ENCODE measurements at regions not wholly inside any gene's neighbourhood (a gene's known extent, or its start where the extent isn't known, plus 50 kb on each side); places are given as distances from the start of the nearest gene placed in this dataset.

DNA sequence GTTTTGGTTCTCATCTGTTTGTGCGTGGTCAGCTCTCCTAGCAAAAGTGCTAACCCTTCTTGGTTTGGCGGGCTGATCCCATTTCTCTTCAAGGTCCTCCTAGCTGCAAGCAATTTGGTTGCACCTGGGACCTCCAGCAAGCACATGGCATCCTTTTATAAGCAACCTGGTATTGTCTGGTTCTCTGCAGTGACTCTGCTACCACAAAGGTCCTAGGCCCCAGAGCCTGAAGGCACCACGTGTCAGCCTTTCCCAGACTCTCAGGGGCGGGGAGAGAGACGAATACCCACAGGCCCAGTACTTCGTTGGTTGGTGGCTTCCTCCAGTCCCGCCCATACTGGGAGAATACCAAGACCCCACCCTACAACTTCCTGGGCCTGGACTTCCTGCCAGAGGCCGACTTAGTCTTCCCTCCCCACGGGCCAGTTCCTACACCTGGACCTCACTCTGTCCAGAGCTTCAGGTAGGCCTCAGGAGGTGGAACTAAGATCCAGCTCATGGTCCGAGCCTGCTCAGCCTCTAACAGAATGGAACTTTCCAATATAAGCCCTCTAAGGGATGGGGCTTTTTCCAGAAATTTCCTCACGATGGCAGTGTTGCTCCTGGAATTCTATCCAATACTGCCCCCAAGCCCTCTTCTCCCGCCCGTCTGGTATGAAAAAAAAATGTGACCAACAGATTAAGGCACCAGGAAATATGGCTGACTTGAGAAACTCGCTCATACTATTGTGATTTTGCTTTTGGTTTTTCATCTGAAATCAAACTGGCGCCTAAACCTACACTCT is 192.5 kb upstream of the STK26 start (continued):
- TF ChIP-seq, protein P1, sequence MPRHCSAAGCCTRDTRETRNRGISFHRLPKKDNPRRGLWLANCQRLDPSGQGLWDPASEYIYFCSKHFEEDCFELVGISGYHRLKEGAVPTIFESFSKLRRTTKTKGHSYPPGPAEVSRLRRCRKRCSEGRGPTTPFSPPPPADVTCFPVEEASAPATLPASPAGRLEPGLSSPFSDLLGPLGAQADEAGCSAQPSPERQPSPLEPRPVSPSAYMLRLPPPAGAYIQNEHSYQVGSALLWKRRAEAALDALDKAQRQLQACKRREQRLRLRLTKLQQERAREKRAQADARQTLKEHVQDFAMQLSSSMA (CRISPR knock-in tag; IDR thresholded peaks at IDR 0.05): 0 out of 2 replicates have a peak, but pooled peaks have one; percentile 18
- TF ChIP-seq ZEB1 (IDR thresholded peaks at IDR 0.05; ENCODE audit: insufficient replicate concordance, low read depth): peak; percentile 89
- TF ChIP-seq ZMAT3 (CRISPR knock-in tag; conservative IDR thresholded peaks at IDR 0.05): peak; percentile 39; the same call in 1 of the 2 replicates
- TF ChIP-seq NFE2L1 (CRISPR knock-in tag; IDR thresholded peaks at IDR 0.05; ENCODE audit: borderline replicate concordance): no peak
- TF ChIP-seq YEATS2 (CRISPR knock-in tag; IDR thresholded peaks at IDR 0.05; ENCODE audit: borderline replicate concordance): 0 out of 2 replicates have a peak, but pooled peaks have one; percentile 22
- TF ChIP-seq TMF1 (CRISPR knock-in tag; IDR thresholded peaks at IDR 0.05; ENCODE audit: low read depth): no peak
- no peak for TF ChIP-seq SMARCE1 (IDR thresholded peaks at IDR 0.05; ENCODE audit: borderline replicate concordance)
- no peak for TF ChIP-seq CENPX (CRISPR knock-in tag; IDR thresholded peaks at IDR 0.05)
- TF ChIP-seq TAF1 (CRISPR knock-in tag; IDR thresholded peaks at IDR 0.05): peak; percentile 36; the same call in 1 of the 2 replicates
- TF ChIP-seq XRCC5 (optimal IDR thresholded peaks at IDR 0.05; ENCODE audit: low read length): peak; percentile 19
- TF ChIP-seq, protein P2, sequence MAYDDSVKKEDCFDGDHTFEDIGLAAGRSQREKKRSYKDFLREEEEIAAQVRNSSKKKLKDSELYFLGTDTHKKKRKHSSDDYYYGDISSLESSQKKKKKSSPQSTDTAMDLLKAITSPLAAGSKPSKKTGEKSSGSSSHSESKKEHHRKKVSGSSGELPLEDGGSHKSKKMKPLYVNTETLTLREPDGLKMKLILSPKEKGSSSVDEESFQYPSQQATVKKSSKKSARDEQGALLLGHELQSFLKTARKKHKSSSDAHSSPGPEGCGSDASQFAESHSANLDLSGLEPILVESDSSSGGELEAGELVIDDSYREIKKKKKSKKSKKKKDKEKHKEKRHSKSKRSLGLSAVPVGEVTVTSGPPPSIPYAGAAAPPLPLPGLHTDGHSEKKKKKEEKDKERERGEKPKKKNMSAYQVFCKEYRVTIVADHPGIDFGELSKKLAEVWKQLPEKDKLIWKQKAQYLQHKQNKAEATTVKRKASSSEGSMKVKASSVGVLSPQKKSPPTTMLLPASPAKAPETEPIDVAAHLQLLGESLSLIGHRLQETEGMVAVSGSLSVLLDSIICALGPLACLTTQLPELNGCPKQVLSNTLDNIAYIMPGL (CRISPR knock-in tag; IDR thresholded peaks at IDR 0.05; ENCODE audit: borderline replicate concordance in 1 of 2, low read depth in 1 of 2): peak; percentile 25 to 48; a peak in 2 of 4 replicates
- TF ChIP-seq, protein P3, sequence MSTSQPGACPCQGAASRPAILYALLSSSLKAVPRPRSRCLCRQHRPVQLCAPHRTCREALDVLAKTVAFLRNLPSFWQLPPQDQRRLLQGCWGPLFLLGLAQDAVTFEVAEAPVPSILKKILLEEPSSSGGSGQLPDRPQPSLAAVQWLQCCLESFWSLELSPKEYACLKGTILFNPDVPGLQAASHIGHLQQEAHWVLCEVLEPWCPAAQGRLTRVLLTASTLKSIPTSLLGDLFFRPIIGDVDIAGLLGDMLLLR (CRISPR knock-in tag; IDR thresholded peaks at IDR 0.05): peak; percentile 42; the same call in 1 of the 2 replicates
- TF ChIP-seq, protein P4, sequence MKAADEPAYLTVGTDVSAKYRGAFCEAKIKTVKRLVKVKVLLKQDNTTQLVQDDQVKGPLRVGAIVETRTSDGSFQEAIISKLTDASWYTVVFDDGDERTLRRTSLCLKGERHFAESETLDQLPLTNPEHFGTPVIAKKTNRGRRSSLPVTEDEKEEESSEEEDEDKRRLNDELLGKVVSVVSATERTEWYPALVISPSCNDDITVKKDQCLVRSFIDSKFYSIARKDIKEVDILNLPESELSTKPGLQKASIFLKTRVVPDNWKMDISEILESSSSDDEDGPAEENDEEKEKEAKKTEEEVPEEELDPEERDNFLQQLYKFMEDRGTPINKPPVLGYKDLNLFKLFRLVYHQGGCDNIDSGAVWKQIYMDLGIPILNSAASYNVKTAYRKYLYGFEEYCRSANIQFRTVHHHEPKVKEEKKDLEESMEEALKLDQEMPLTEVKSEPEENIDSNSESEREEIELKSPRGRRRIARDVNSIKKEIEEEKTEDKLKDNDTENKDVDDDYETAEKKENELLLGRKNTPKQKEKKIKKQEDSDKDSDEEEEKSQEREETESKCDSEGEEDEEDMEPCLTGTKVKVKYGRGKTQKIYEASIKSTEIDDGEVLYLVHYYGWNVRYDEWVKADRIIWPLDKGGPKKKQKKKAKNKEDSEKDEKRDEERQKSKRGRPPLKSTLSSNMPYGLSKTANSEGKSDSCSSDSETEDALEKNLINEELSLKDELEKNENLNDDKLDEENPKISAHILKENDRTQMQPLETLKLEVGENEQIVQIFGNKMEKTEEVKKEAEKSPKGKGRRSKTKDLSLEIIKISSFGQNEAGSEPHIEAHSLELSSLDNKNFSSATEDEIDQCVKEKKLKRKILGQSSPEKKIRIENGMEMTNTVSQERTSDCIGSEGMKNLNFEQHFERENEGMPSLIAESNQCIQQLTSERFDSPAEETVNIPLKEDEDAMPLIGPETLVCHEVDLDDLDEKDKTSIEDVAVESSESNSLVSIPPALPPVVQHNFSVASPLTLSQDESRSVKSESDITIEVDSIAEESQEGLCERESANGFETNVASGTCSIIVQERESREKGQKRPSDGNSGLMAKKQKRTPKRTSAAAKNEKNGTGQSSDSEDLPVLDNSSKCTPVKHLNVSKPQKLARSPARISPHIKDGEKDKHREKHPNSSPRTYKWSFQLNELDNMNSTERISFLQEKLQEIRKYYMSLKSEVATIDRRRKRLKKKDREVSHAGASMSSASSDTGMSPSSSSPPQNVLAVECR (CRISPR knock-in tag; IDR thresholded peaks at IDR 0.05; ENCODE audit: borderline replicate concordance): peak; percentile 76; the same call in 1 of the 2 replicates
- TF ChIP-seq POGZ (CRISPR knock-in tag; IDR thresholded peaks at IDR 0.05): peak; percentile 72
- TF ChIP-seq, protein P5, sequence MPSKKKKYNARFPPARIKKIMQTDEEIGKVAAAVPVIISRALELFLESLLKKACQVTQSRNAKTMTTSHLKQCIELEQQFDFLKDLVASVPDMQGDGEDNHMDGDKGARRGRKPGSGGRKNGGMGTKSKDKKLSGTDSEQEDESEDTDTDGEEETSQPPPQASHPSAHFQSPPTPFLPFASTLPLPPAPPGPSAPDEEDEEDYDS (CRISPR knock-in tag; IDR thresholded peaks at IDR 0.05): peak; percentile 64
- TF ChIP-seq ZFX (CRISPR knock-in tag; IDR thresholded peaks at IDR 0.05; ENCODE audit: low read depth): peak; percentile 95
- TF ChIP-seq, protein P6, sequence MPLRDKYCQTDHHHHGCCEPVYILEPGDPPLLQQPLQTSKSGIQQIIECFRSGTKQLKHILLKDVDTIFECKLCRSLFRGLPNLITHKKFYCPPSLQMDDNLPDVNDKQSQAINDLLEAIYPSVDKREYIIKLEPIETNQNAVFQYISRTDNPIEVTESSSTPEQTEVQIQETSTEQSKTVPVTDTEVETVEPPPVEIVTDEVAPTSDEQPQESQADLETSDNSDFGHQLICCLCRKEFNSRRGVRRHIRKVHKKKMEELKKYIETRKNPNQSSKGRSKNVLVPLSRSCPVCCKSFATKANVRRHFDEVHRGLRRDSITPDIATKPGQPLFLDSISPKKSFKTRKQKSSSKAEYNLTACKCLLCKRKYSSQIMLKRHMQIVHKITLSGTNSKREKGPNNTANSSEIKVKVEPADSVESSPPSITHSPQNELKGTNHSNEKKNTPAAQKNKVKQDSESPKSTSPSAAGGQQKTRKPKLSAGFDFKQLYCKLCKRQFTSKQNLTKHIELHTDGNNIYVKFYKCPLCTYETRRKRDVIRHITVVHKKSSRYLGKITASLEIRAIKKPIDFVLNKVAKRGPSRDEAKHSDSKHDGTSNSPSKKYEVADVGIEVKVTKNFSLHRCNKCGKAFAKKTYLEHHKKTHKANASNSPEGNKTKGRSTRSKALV (CRISPR knock-in tag; IDR thresholded peaks at IDR 0.05): 0 out of 2 replicates have a peak, but pooled peaks have one; percentile 24
- 0 out of 2 replicates have a peak, but pooled peaks have one; percentile 56 for TF ChIP-seq SIN3B (IDR thresholded peaks at IDR 0.05; ENCODE audit: low read length)

Measured in HepG2 (cell line).